Gastroesophageal sphincter (tissue), 3 donors: ENCODE measurements at regions not wholly inside any gene's neighbourhood (a gene's known extent, or its start where the extent isn't known, plus 50 kb on each side); places are given as distances from the start of the nearest gene placed in this dataset.

Experiments
- CTCF ChIP-seq, 4 experiments: fragments of 200-600 bp in 2 of 4; fragments of 450-650 bp in 2 of 4; sonication (generic) in 1 of 4; IDR thresholded peaks; one replicate each; pipeline ENCODE4 v1.5.1; 2017 to 2019; ENCODE audit warnings: antibody characterized with exemption in 4 of 4, mild to moderate bottlenecking in 2 of 4, moderate library complexity in 2 of 4
- EP300 ChIP-seq: sonication (generic); formaldehyde crosslinking; IDR thresholded peaks from one replicate; pipeline ENCODE4 v1.6.1; 2017; ENCODE audit warnings: antibody characterized with exemption, mild to moderate bottlenecking
- POLR2A ChIP-seq, 2 donors: fragments of 450-650 bp; IDR thresholded peaks; one replicate each; pipeline ENCODE4 v1.6.1; 2017; ENCODE audit warnings: antibody characterized with exemption in 2 of 2, mild to moderate bottlenecking in 2 of 2, moderate library complexity in 1 of 2
- POLR2AphosphoS5 ChIP-seq: sonication (generic); formaldehyde crosslinking; IDR thresholded peaks from one replicate; pipeline ENCODE4 v1.6.1; 2017; ENCODE audit warnings: antibody characterized with exemption

GRCh38 chr3:88691081-88691480 is 416.3 kb upstream of the EPHA3 start:
- no peak for TF ChIP-seq POLR2A (IDR thresholded peaks at IDR 0.05)
- TF ChIP-seq CTCF (IDR thresholded peaks at IDR 0.05), result no peak
- TF ChIP-seq EP300, result no peak
- no peak for TF ChIP-seq POLR2AphosphoS5
